Keratinocyte (primary cell): ENCODE measurements at regions not wholly inside any gene's neighbourhood (a gene's known extent, or its start where the extent isn't known, plus 50 kb on each side); places are given as distances from the start of the nearest gene placed in this dataset.

Experiments
- DNase-seq: peaks from one replicate; pipeline ENCODE4 v3.0.0-alpha.2; 2011; ENCODE audit warnings: low read depth, missing footprints, low spot score
- FAIRE-seq: peaks from 2 replicates; lab custom pipeline; 2011; peaks lifted over from hg19 to GRCh38; lab: Jason Lieb, UNC
- H2AFZ ChIP-seq: 2 replicates; pipeline ENCODE4 v1.6.0; 2012; ENCODE audit warnings: low read length, control low read depth, inconsistent platforms; ENCODE audit not compliant: control insufficient read depth
- H3K27ac ChIP-seq: 2 replicates; pipeline ENCODE4 v1.5.1; 2011; ENCODE audit warnings: low read length; ENCODE audit not compliant: control insufficient read depth, insufficient read depth
- H3K27me3 ChIP-seq: 3 replicates; pipeline ENCODE4 v1.6.0; 2011; ENCODE audit warnings: low read length; ENCODE audit not compliant: control insufficient read depth, insufficient read depth; ENCODE audit errors: extremely low read depth
- H3K36me3 ChIP-seq, 2 experiments: 2 replicates in 1 of 2; 3 replicates in 1 of 2; pipeline ENCODE4 v1.5.1; 2011; ENCODE audit warnings: low read length in 2 of 2, mild to moderate bottlenecking in 1 of 2; ENCODE audit not compliant: control insufficient read depth in 2 of 2, insufficient read depth in 2 of 2; ENCODE audit errors: extremely low read depth in 1 of 2
- H3K4me1 ChIP-seq: 3 replicates; pipeline ENCODE4 v1.5.1; 2011; ENCODE audit warnings: low read length; ENCODE audit not compliant: control insufficient read depth, insufficient read depth; ENCODE audit errors: extremely low read depth
- H3K4me2 ChIP-seq: 3 replicates; pipeline ENCODE4 v1.6.0; 2011; ENCODE audit warnings: low read depth, low read length; ENCODE audit not compliant: control insufficient read depth, insufficient read depth; ENCODE audit errors: extremely low read depth
- H3K4me3 ChIP-seq, 3 experiments: fragments of 200-600 bp in 1 of 3; sonication (generic) in 1 of 3; 2 replicates in 2 of 3; 3 replicates in 1 of 3; pipeline ENCODE4 v1.5.1; 2011 to 2016; ENCODE audit warnings: low read length in 3 of 3, mild to moderate bottlenecking in 3 of 3, control low read depth in 2 of 3, inconsistent platforms in 1 of 3, low read depth in 1 of 3, mixed read lengths in 1 of 3, mixed run types in 1 of 3, moderate library complexity in 1 of 3; ENCODE audit not compliant: control insufficient read depth in 2 of 3, insufficient read depth in 2 of 3; ENCODE audit errors: extremely low read depth in 1 of 3
- H3K79me2 ChIP-seq: 2 replicates; pipeline ENCODE4 v1.6.0; 2012; ENCODE audit warnings: low read length; ENCODE audit not compliant: control insufficient read depth, insufficient read depth
- H3K9ac ChIP-seq: 3 replicates; pipeline ENCODE4 v1.6.0; 2011; ENCODE audit warnings: low read length; ENCODE audit not compliant: control insufficient read depth, insufficient read depth; ENCODE audit errors: extremely low read depth
- H3K9me1 ChIP-seq: 3 replicates; pipeline ENCODE4 v1.6.0; 2011; ENCODE audit warnings: low read length; ENCODE audit not compliant: control insufficient read depth, insufficient read depth; ENCODE audit errors: extremely low read depth
- H3K9me3 ChIP-seq: 2 replicates; pipeline ENCODE4 v1.5.1; 2012; ENCODE audit warnings: low read depth, low read length; ENCODE audit not compliant: control insufficient read depth
- H4K20me1 ChIP-seq: 3 replicates; pipeline ENCODE4 v1.6.0; 2011; ENCODE audit warnings: low read length; ENCODE audit not compliant: control insufficient read depth, insufficient read depth; ENCODE audit errors: extremely low read depth
- EZH2 ChIP-seq: IDR thresholded peaks from one replicate; pipeline ENCODE4 v1.6.1; 2012; ENCODE audit warnings: inconsistent platforms, mild to moderate bottlenecking, low read length, moderate library complexity
- dilution Hi-C: fragments of 300-500 bp; cut with MboI; formaldehyde crosslinking; loops from one replicate; pipeline ENCODE4 v1.7.0; 2020; ENCODE audit warnings: low sequenced_read_pairs; ENCODE audit not compliant: extremely low pct_ligation_motif_present
- TF ChIP-seq, protein P1 (sequence below), 3 experiments: IDR thresholded peaks in 1 of 3; conservative IDR thresholded peaks in 1 of 3; optimal IDR thresholded peaks in 1 of 3; 2 replicates in 2 of 3; 3 replicates in 1 of 3; pipeline versions ENCODE3 to v1.5.1; 2011; ENCODE audit warnings: low read length in 3 of 3, mild to moderate bottlenecking in 3 of 3, moderate library complexity in 2 of 3, control low read depth in 1 of 3, inconsistent platforms in 1 of 3; ENCODE audit not compliant: insufficient read depth in 2 of 3; ENCODE audit errors: extremely low read depth in 1 of 3

DNA sequence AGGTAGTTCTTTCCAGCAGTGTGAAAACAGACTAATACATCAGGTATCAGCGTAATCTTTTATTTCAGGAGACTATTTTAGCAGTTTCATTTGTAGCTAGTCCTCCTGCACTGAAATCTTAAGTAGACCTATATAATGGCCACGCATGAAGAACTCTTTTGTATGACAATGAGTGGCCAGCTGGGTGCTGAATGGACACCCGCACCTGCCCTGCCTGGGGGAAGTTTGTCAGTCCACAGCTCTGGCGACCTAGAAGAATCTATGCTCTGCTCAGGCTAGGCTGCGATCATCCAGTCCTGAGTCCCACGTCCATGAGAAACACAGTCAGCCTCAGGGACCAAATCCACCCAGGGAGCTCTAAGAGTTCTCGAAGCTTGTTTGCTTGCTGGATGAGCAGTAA lies 709.2 kb upstream of the ID2 start:
- TF ChIP-seq, protein P1, sequence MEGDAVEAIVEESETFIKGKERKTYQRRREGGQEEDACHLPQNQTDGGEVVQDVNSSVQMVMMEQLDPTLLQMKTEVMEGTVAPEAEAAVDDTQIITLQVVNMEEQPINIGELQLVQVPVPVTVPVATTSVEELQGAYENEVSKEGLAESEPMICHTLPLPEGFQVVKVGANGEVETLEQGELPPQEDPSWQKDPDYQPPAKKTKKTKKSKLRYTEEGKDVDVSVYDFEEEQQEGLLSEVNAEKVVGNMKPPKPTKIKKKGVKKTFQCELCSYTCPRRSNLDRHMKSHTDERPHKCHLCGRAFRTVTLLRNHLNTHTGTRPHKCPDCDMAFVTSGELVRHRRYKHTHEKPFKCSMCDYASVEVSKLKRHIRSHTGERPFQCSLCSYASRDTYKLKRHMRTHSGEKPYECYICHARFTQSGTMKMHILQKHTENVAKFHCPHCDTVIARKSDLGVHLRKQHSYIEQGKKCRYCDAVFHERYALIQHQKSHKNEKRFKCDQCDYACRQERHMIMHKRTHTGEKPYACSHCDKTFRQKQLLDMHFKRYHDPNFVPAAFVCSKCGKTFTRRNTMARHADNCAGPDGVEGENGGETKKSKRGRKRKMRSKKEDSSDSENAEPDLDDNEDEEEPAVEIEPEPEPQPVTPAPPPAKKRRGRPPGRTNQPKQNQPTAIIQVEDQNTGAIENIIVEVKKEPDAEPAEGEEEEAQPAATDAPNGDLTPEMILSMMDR (optimal IDR thresholded peaks at IDR 0.05 in 1 of 3, IDR thresholded peaks at IDR 0.05 in 1 of 3, conservative IDR thresholded peaks at IDR 0.05 in 1 of 3; ENCODE audit: extremely low read depth in 1 of 3, insufficient read depth in 2 of 3, low read length in 3 of 3): no peak
- TF ChIP-seq EZH2: no peak
- dilution Hi-C loops: no loop called here
- Histone ChIP-seq H3K9me3 (no peaks in the 10 kb centered on the region), H3K4me3 (no peak overlapping the region), H3K36me3 (no peaks in the 10 kb centered on the region), H3K27ac (no peak overlapping the region), H3K79me2 (no peaks in the 10 kb centered on the region), H3K4me1 (no peaks in the 10 kb centered on the region), H3K9ac (no peak overlapping the region), H2AFZ (no peak overlapping the region), H3K9me1 (no peaks in the 10 kb centered on the region), H4K20me1 (no peaks in the 10 kb centered on the region), H3K27me3 (no peaks in the 10 kb centered on the region), H3K4me2 (no peak overlapping the region)
- FAIRE-seq (no peak), DNase-seq (no peak)

DNA sequence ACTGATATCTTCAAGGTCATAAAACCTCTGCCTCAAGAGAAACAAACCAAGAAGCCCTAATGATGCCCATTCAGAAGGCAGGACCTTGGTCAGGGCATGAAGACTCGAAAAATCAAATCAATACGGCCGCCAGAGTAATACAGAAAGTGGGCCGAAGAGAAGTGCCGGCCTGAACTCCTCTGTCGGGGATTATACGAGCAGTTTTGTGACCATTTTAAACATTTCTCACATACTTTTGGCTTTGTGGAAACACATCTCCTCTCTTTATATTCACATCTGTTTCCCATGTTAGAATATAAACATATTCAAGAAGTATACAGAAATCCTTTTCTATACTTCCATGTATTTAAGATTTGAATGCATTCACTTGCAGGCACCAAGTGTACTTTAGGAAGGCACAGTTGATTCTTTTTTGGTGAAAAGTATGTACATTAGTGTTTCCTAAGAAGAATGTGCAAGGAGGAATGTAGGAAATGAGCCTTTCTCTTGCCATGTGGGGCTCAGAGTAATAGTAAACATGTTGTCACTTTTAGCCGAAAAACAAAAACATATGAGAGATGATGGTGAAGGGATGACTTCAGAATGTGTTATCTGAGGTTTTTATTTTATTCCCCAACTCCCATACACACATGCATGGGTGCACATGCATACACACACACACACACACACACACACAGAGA lies 707.9 kb upstream of the ID2 start:
- H2AFZ ChIP-seq: no peak overlapping the region
- dilution Hi-C loops: no loop called here
- FAIRE-seq (no peak), DNase-seq (no peak)
- no peaks in the 10 kb centered on the region for H3K4me1 ChIP-seq
- H3K4me3 ChIP-seq: no peak overlapping the region
- no peaks in the 10 kb centered on the region for H3K36me3 ChIP-seq
- no peak overlapping the region for H3K27ac ChIP-seq
- H3K79me2 ChIP-seq: no peaks in the 10 kb centered on the region
- H3K9me1 ChIP-seq: no peaks in the 10 kb centered on the region
- no peak for TF ChIP-seq EZH2
- TF ChIP-seq, protein P1 (optimal IDR thresholded peaks at IDR 0.05 in 1 of 3, IDR thresholded peaks at IDR 0.05 in 1 of 3, conservative IDR thresholded peaks at IDR 0.05 in 1 of 3; ENCODE audit: extremely low read depth in 1 of 3, insufficient read depth in 2 of 3, low read length in 3 of 3): no peak
- H4K20me1 ChIP-seq: no peaks in the 10 kb centered on the region
- H3K9ac ChIP-seq: no peak overlapping the region
- H3K4me2 ChIP-seq: no peak overlapping the region
- no peaks in the 10 kb centered on the region for H3K9me3 ChIP-seq
- H3K27me3 ChIP-seq: no peaks in the 10 kb centered on the region
